Smooth muscle cell (in vitro differentiated cells): ENCODE measurements at regions not wholly inside any gene's neighbourhood (a gene's known extent, or its start where the extent isn't known, plus 50 kb on each side); places are given as distances from the start of the nearest gene placed in this dataset.
A peak's percentile ranks its signal among the peaks of the same experiment; 100 is the strongest.

ENCODE experiments used
- DNase-seq: peaks from one replicate; lab custom pipeline; 2025; ENCODE audit not compliant: unreplicated experiment; lab: John Stamatoyannopoulos, UW
- H2AFZ ChIP-seq: fragments of 200-600 bp; sonication (generic); 2 replicates; pipeline ENCODE4 v1.6.0; 2016; ENCODE audit warnings: antibody characterized with exemption, low read depth, mild to moderate bottlenecking
- H3F3A ChIP-seq: fragments of 200-600 bp; sonication (generic); 2 replicates; pipeline ENCODE4 v1.6.0; 2017; ENCODE audit warnings: antibody characterized with exemption, low read depth
- H3K27ac ChIP-seq: fragments of 200-600 bp; sonication (generic); 2 replicates; pipeline ENCODE4 v1.5.1; 2016; ENCODE audit warnings: low read depth, mild to moderate bottlenecking
- H3K27me3 ChIP-seq: fragments of 200-600 bp; sonication (generic); 2 replicates; pipeline ENCODE4 v1.6.1; 2016; ENCODE audit warnings: low read depth, mild to moderate bottlenecking
- H3K36me3 ChIP-seq: fragments of 200-600 bp; sonication (generic); 2 replicates; pipeline ENCODE4 v1.5.1; 2016; ENCODE audit warnings: low read depth
- H3K4me1 ChIP-seq: fragments of 200-600 bp; sonication (generic); 2 replicates; pipeline ENCODE4 v1.5.1; 2016; ENCODE audit warnings: low read depth
- H3K4me2 ChIP-seq: fragments of 200-600 bp; sonication (generic); 2 replicates; pipeline ENCODE4 v1.6.0; 2016; ENCODE audit warnings: mild to moderate bottlenecking
- H3K4me3 ChIP-seq: fragments of 200-600 bp; sonication (generic); 2 replicates; pipeline ENCODE4 v1.5.1; 2016; ENCODE audit warnings: mild to moderate bottlenecking
- H3K79me2 ChIP-seq: fragments of 200-600 bp; sonication (generic); 2 replicates; pipeline ENCODE4 v1.6.0; 2016; ENCODE audit warnings: low read depth, mild to moderate bottlenecking
- H3K9ac ChIP-seq: fragments of 200-600 bp; sonication (generic); 2 replicates; pipeline ENCODE4 v1.6.0; 2016; ENCODE audit warnings: low read depth
- H3K9me3 ChIP-seq: fragments of 200-600 bp; sonication (generic); replicated peaks from 2 replicates; pipeline ENCODE4 v1.5.1; 2016; ENCODE audit warnings: low read depth
- H4K20me1 ChIP-seq: fragments of 200-600 bp; sonication (generic); 2 replicates; pipeline ENCODE4 v1.6.0; 2016; ENCODE audit warnings: low read depth
- CTCF ChIP-seq: fragments of 200-600 bp; sonication (generic); IDR thresholded peaks from 2 replicates; pipeline ENCODE4 v1.5.1; 2017; ENCODE audit warnings: borderline replicate concordance, mild to moderate bottlenecking, antibody characterized with exemption; ENCODE audit not compliant: insufficient read depth, poor library complexity, severe bottlenecking
- WGBS: methylation state at CpG from one replicate; pipeline ENCODE4 v1.1.7; 2016; ENCODE audit warnings: low lambda C conversion rate; 5-methylcytosine and 5-hydroxymethylcytosine counted together

DNA sequence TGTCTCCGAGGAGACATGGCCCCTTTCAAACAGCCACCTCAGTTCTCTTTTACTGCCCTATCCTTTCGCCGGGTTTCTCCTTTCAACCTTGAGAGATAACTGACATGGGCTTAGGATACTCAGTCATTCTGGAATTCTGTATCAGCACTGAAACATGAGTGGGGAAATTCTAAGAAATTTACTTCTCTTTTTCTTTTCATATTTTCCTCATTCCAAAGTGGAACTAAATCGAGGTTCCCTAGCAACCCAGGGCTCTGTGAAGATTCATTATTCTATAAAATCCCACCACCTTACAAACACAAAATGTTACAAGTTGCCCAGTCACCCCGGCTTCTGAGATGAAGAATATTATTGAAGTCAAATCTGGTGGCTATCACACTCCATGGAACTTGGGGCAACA lies 319.2 kb downstream of the ENC1 start:
- Histone ChIP-seq H3K9ac (peak overlapping the region; percentile 10), H3K27me3 (no peaks in the 10 kb centered on the region), H3K27ac (peak overlapping the region; percentile 20), H3K79me2 (no peaks in the 10 kb centered on the region), H3K36me3 (no peaks in the 10 kb centered on the region), H3K9me3 (no peaks in the 10 kb centered on the region), H2AFZ (no peak overlapping the region), H4K20me1 (no peaks in the 10 kb centered on the region), H3K4me1 (no peaks in the 10 kb centered on the region), H3K4me3 (no peak overlapping the region), H3F3A (peaks cover 11% of the 10 kb centered on the region), H3K4me2 (no peak overlapping the region)
- no peak for TF ChIP-seq CTCF
- DNase-seq = no peak
- 92% methylated on average over 5 of the region's 5 CpGs for WGBS

GRCh38 chr5:74320526-74320925 lies 320.0 kb downstream of the ENC1 start:
- Histone ChIP-seq H3K9ac (no peak overlapping the region), H3K27me3 (no peaks in the 10 kb centered on the region), H3K79me2 (no peaks in the 10 kb centered on the region), H3K36me3 (no peaks in the 10 kb centered on the region), H4K20me1 (no peaks in the 10 kb centered on the region), H3F3A (peaks cover 14% of the 10 kb centered on the region), H3K4me1 (peaks cover 3% of the 10 kb centered on the region), H3K27ac (peak overlapping the region; percentile 45), H3K9me3 (no peaks in the 10 kb centered on the region), H2AFZ (no peak overlapping the region), H3K4me2 (no peak overlapping the region), H3K4me3 (no peak overlapping the region)
- no peak for TF ChIP-seq CTCF
- no peak for DNase-seq
- 77% methylated on average over 4 of the region's 4 CpGs for WGBS

- Histone ChIP-seq H4K20me1 (no peaks in the 10 kb centered on the region), H3K9ac (no peak overlapping the region), H3K27me3 (no peaks in the 10 kb centered on the region), H3K27ac (peak overlapping the region; percentile 99), H2AFZ (no peak overlapping the region), H3K79me2 (no peaks in the 10 kb centered on the region), H3K4me2 (no peak overlapping the region), H3K36me3 (no peaks in the 10 kb centered on the region), H3K9me3 (no peaks in the 10 kb centered on the region), H3F3A (peaks cover 26% of the 10 kb centered on the region), H3K4me1 (peaks cover 7% of the 10 kb centered on the region), H3K4me3 (no peak overlapping the region)
- DNase-seq = no peak
- TF ChIP-seq CTCF = no peak
- 76% methylated on average over 3 of the region's 3 CpGs for WGBS
Measured at GRCh38 chr5:74319076-74319475, 321.5 kb downstream of the ENC1 start.

GRCh38 chr5:74316064-74316603 lies 324.4 kb downstream of the ENC1 start:
- Histone ChIP-seq H3K27ac (peak overlapping the region; percentile 99), H3K9me3 (no peaks in the 10 kb centered on the region), H2AFZ (no peak overlapping the region), H4K20me1 (no peaks in the 10 kb centered on the region), H3K36me3 (no peaks in the 10 kb centered on the region), H3K4me2 (peak overlapping the region; percentile 51), H3K79me2 (no peaks in the 10 kb centered on the region), H3K4me3 (no peak overlapping the region), H3F3A (peaks cover 32% of the 10 kb centered on the region), H3K9ac (peak overlapping the region; percentile 83), H3K27me3 (no peaks in the 10 kb centered on the region), H3K4me1 (peaks cover 14% of the 10 kb centered on the region)
- 6% methylated on average over 3 of the region's 3 CpGs for WGBS
- DNase-seq = peak; percentile 31
- TF ChIP-seq CTCF = no peak
